HepG2 (cell line): ENCODE measurements at regions not wholly inside any gene's neighbourhood (a gene's known extent, or its start where the extent isn't known, plus 50 kb on each side); places are given as distances from the start of the nearest gene placed in this dataset.

ENCODE experiments used
- ATAC-seq: fragments of 200-7000 bp; cut with Tn5 transposase; 3 replicates; pipeline ENCODE4 v1.9.1; 2020; ENCODE audit warnings: mild to moderate bottlenecking, moderate library complexity
- BruUV-seq: library from RNA; stranded (reverse); fragments of 400-500 nt; replicated peaks from 2 replicates; lab custom pipeline; 2021; lab: Mats Ljungman, UMichigan
- CTCF ChIA-PET: fragments of 300-600 bp; formaldehyde crosslinking; extraction: SDS; loops from one replicate; lab custom pipeline; 2021; ENCODE audit warnings: low total read pairs, inconsistent platforms, low intra/inter-chr PET ratio; lab: Yijun Ruan, JAX
- POLR2A ChIA-PET: fragments of 350-600 bp; sonication (Branson Sonifier 250); formaldehyde crosslinking; loops from one replicate; lab custom pipeline; 2020; ENCODE audit warnings: antibody characterized with exemption, inconsistent platforms; lab: Yijun Ruan, JAX
- DNase-seq: peaks from one replicate; pipeline ENCODE4 v3.0.0-alpha.2; 2015; ENCODE audit warnings: low spot score
- FAIRE-seq: peaks from 3 replicates; lab custom pipeline; 2011; peaks lifted over from hg19 to GRCh38; lab: Jason Lieb, UNC
- H2AFZ ChIP-seq: one replicate; pipeline ENCODE4 v1.6.1; 2011; ENCODE audit warnings: low read length, inconsistent platforms
- H3K27ac ChIP-seq: fragments of 300-600 bp; 3 replicates; pipeline ENCODE4 v1.8.0; 2011; ENCODE audit warnings: mixed run types, mild to moderate bottlenecking, mixed read lengths, low read length, inconsistent platforms; ENCODE audit not compliant: insufficient read depth; ENCODE audit errors: extremely low read length
- H3K27me3 ChIP-seq, 2 experiments: fragments of 200-600 bp in 1 of 2; 2 replicates in 1 of 2; 3 replicates in 1 of 2; pipeline versions ENCODE4 v1.6.0 to v1.8.0; 2011; ENCODE audit warnings: low read length in 2 of 2, mild to moderate bottlenecking in 2 of 2, moderate library complexity in 2 of 2, inconsistent platforms in 1 of 2; ENCODE audit not compliant: insufficient read depth in 2 of 2, control insufficient read depth in 1 of 2
- H3K36me3 ChIP-seq, 2 experiments: fragments of 200-600 bp in 1 of 2; replicated peaks in 1 of 2; 2 replicates in 1 of 2; 3 replicates in 1 of 2; pipeline versions ENCODE4 v1.5.1 to v1.8.0; 2011; ENCODE audit warnings: low read length in 2 of 2, inconsistent platforms in 1 of 2; ENCODE audit not compliant: insufficient read depth in 2 of 2, control insufficient read depth in 1 of 2
- H3K4me1 ChIP-seq: 2 replicates; pipeline ENCODE4 v1.5.1; 2012; ENCODE audit warnings: low read length, inconsistent platforms; ENCODE audit not compliant: insufficient read depth
- H3K4me2 ChIP-seq: 2 replicates; pipeline ENCODE4 v1.6.0; 2011; ENCODE audit warnings: low read depth, low read length, inconsistent platforms
- H3K4me3 ChIP-seq, 3 experiments: fragments of 200-600 bp in 1 of 3; sonication (generic), shearing (Covaris generic) in 1 of 3; replicated peaks in 1 of 3; 2 replicates each; pipeline ENCODE4 v1.5.1; 2011 to 2016; ENCODE audit warnings: low read length in 3 of 3, inconsistent platforms in 2 of 3, low read depth in 2 of 3, mild to moderate bottlenecking in 2 of 3, control low read depth in 1 of 3, mixed read lengths in 1 of 3; ENCODE audit not compliant: insufficient read depth in 1 of 3
- H3K79me2 ChIP-seq: one replicate; pipeline ENCODE4 v1.6.1; 2011; ENCODE audit warnings: low read length, inconsistent platforms; ENCODE audit not compliant: insufficient read depth
- H3K9ac ChIP-seq: 2 replicates; pipeline ENCODE4 v1.6.0; 2011; ENCODE audit warnings: mild to moderate bottlenecking, low read depth, low read length, inconsistent platforms; ENCODE audit not compliant: insufficient read depth
- H3K9me3 ChIP-seq: 2 replicates; pipeline ENCODE4 v1.5.1; 2012; ENCODE audit warnings: mild to moderate bottlenecking, low read length
- H4K20me1 ChIP-seq: 2 replicates; pipeline ENCODE4 v1.6.0; 2011; ENCODE audit warnings: inconsistent platforms, mild to moderate bottlenecking, low read length, moderate library complexity; ENCODE audit not compliant: insufficient read depth
- CC2D1A ChIP-seq: sonication (generic); formaldehyde crosslinking; IDR thresholded peaks from 2 replicates; pipeline ENCODE4 v1.8.1; 2023; ENCODE audit warnings: mild to moderate bottlenecking, missing genetic modification reagents
- CENPX ChIP-seq: sonication (generic); formaldehyde crosslinking; IDR thresholded peaks from 2 replicates; pipeline ENCODE4 v1.9.0; 2021; ENCODE audit warnings: mild to moderate bottlenecking, missing genetic modification reagents, moderate library complexity
- FOXO1 ChIP-seq: sonication (generic); formaldehyde crosslinking; IDR thresholded peaks from 2 replicates; pipeline ENCODE4 v1.4.0; 2020; ENCODE audit warnings: missing genetic modification reagents
- KAT8 ChIP-seq: IDR thresholded peaks from 2 replicates; pipeline ENCODE4 v1.6.1; 2016; ENCODE audit warnings: missing genetic modification reagents, missing compliant biosample characterization
- MAFF ChIP-seq: IDR thresholded peaks from 2 replicates; pipeline ENCODE4 v1.6.1; 2011; ENCODE audit warnings: low read depth, low read length, improper control_type of control experiment
- MAFK ChIP-seq, 2 experiments: IDR thresholded peaks in 1 of 2; conservative IDR thresholded peaks in 1 of 2; 2 replicates each; pipeline ENCODE4 v1.6.1; 2011; ENCODE audit warnings: improper control_type of control experiment in 2 of 2, low read length in 2 of 2
- PITX1 ChIP-seq: sonication (generic); formaldehyde crosslinking; IDR thresholded peaks from 2 replicates; pipeline ENCODE4 v1.5.1; 2020; ENCODE audit warnings: mild to moderate bottlenecking, missing genetic modification reagents
- POLR2AphosphoS5 ChIP-seq: IDR thresholded peaks from 2 replicates; pipeline ENCODE4 v1.6.1; 2012; ENCODE audit warnings: low read depth, low read length
- PRMT3 ChIP-seq: sonication (generic); formaldehyde crosslinking; IDR thresholded peaks from 2 replicates; pipeline ENCODE4 v1.8.1; 2022; ENCODE audit warnings: low read depth, mild to moderate bottlenecking, moderate library complexity, missing genetic modification reagents, borderline replicate concordance
- RARA ChIP-seq: IDR thresholded peaks from 2 replicates; pipeline ENCODE4 v1.6.1; 2016; ENCODE audit warnings: missing genetic modification reagents, missing compliant biosample characterization
- ZNF550 ChIP-seq: sonication (generic); formaldehyde crosslinking; IDR thresholded peaks from 2 replicates; pipeline ENCODE4 v1.4.0; 2020; ENCODE audit warnings: mild to moderate bottlenecking, missing genetic modification reagents, borderline replicate concordance
- ZNF841 ChIP-seq: sonication (generic); formaldehyde crosslinking; IDR thresholded peaks from 2 replicates; pipeline ENCODE4 v1.8.1; 2023; ENCODE audit warnings: missing genetic modification reagents, borderline replicate concordance
- WGBS: methylation state at CpG from one replicate; pipeline ENCODE4 v1.1.6; 2017; ENCODE audit warnings: low lambda C conversion rate; 5-methylcytosine and 5-hydroxymethylcytosine counted together
- in situ Hi-C: cut with HindIII; loops from 2 replicates; pipeline ENCODE4 v1.10.0; 2017; ENCODE audit warnings: low pct_unique_long_range_greater_than_20kb; ENCODE audit not compliant: extremely low pct_ligation_motif_present
- intact Hi-C: fragments of 100-400 bp; cut with micrococcal nuclease; formaldehyde crosslinking; loops from one replicate; pipeline ENCODE4 v1.10.0; 2022; ENCODE audit not compliant: unreplicated experiment
- TF ChIP-seq, protein P1 (sequence below): sonication (generic); formaldehyde crosslinking; IDR thresholded peaks from 2 replicates; pipeline ENCODE4 v1.8.1; 2023; ENCODE audit warnings: missing genetic modification reagents, inconsistent platforms, borderline replicate concordance

DNA sequence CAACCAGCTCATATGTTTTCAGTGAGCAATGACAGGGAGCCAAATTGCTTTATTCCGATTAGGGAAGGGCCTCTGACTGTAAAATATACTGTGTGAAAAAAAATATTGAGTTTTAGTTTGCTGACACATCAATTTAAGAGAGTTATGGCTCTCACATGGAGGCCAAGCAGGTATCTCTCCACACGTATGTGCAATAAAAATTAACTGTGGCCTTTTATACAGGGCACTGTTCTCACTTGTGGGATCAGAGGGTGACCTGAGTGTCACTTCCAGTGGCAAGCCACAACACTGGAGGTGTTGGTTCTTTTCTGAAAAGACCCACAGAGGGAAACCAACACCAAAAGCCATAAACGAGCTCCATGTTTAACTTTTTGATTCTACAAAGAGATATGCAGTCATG lies 462.8 kb downstream of the MID1IP1 start:
- no TSS peak for BruUV-seq
- no peaks in the 10 kb centered on the region for H4K20me1 ChIP-seq
- H3K79me2 ChIP-seq, result no peaks in the 10 kb centered on the region
- ChIA-PET CTCF (no interaction called here), POLR2A (no interaction called here)
- no peak overlapping the region for H2AFZ ChIP-seq
- no peak for ATAC-seq
- no peak overlapping the region for H3K9ac ChIP-seq
- no peak overlapping the region for H3K4me3 ChIP-seq
- no peaks in the 10 kb centered on the region for H3K9me3 ChIP-seq
- no peak overlapping the region for H3K4me2 ChIP-seq
- in situ Hi-C loops (no loop called here), intact Hi-C loops (no loop called here)
- TF ChIP-seq, protein P1, sequence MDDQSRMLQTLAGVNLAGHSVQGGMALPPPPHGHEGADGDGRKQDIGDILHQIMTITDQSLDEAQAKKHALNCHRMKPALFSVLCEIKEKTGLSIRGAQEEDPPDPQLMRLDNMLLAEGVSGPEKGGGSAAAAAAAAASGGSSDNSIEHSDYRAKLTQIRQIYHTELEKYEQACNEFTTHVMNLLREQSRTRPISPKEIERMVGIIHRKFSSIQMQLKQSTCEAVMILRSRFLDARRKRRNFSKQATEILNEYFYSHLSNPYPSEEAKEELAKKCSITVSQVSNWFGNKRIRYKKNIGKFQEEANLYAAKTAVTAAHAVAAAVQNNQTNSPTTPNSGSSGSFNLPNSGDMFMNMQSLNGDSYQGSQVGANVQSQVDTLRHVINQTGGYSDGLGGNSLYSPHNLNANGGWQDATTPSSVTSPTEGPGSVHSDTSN (CRISPR knock-in tag), result no peak
- TF ChIP-seq PRMT3 (no peak), MAFK (conservative IDR thresholded peaks at IDR 0.05 in 1 of 2, IDR thresholded peaks at IDR 0.05 in 1 of 2; ENCODE audit: low read length in 2 of 2) (peak in 1 of 2 experiments; percentile 78; a peak in 3 of 4 replicates), MAFF (peak; percentile 54)
- H3K4me1 ChIP-seq, result no peaks in the 10 kb centered on the region
- H3K36me3 ChIP-seq, result no peaks in the 10 kb centered on the region
- FAIRE-seq, result no peak
- no peak overlapping the region for H3K27ac ChIP-seq
- no peaks in the 10 kb centered on the region for H3K27me3 ChIP-seq
- 6% methylated on average over 3 of the region's 3 CpGs for whole genome bisulfite sequencing
- no peak for DNase-seq

DNA sequence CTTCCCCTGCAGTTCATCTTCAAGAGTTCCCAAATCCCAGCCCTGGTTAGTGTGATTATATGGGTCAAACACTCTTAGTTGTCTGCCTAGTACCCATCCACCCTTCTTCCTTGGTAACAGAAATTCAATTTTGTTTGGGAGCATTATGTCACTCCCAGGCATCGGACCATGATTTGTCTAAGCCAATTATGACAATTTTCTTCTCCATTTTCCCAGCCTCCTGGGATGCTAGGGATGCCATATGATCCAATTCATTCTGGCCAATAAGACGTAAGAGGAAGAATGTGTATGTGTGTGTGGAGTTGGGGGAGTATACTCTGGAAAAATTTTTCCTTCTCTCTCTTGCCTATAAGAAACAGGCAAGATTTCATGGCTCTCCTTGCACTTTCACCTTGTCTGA lies 465.9 kb downstream of the MID1IP1 start:
- no peak overlapping the region for H3K4me3 ChIP-seq
- no peak overlapping the region for H3K9ac ChIP-seq
- in situ Hi-C loops, result no loop called here
- no peak for TF ChIP-seq CENPX
- no peak for TF ChIP-seq ZNF550
- TF ChIP-seq KAT8 (CRISPR knock-in tag), result no peak
- no peak for TF ChIP-seq FOXO1 (CRISPR knock-in tag)
- TF ChIP-seq POLR2AphosphoS5, result no peak
- TF ChIP-seq ZNF841, result no peak
- TF ChIP-seq CC2D1A (CRISPR knock-in tag), result no peak
- no peak for TF ChIP-seq RARA (CRISPR knock-in tag)
- no peak for TF ChIP-seq PITX1
- DNase-seq (no peak), ATAC-seq (no peak), FAIRE-seq (no peak)
- no peak overlapping the region for H3K27ac ChIP-seq
- H2AFZ ChIP-seq, result no peak overlapping the region
- no peaks in the 10 kb centered on the region for H3K27me3 ChIP-seq
- BruUV-seq, result no TSS peak
- no peak overlapping the region for H3K4me2 ChIP-seq
- POLR2A ChIA-PET, result no interaction called here
- no peaks in the 10 kb centered on the region for H3K36me3 ChIP-seq
- CTCF ChIA-PET, result no interaction called here
- no peaks in the 10 kb centered on the region for H3K4me1 ChIP-seq
- H3K79me2 ChIP-seq, result no peaks in the 10 kb centered on the region
- 21% methylated on average over 2 of the region's 2 CpGs for WGBS
- no peaks in the 10 kb centered on the region for H3K9me3 ChIP-seq
- intact Hi-C loops, result no loop called here
- H4K20me1 ChIP-seq, result no peaks in the 10 kb centered on the region
